ENCODE measurements at regions not wholly inside any gene's neighbourhood (a gene's known extent, or its start where the extent isn't known, plus 50 kb on each side); places are given as distances from the start of the nearest gene placed in this dataset.
"Not testable (repeated sequence)": the region's sequence is repeated elsewhere in the genome, so short reads cannot be mapped to it uniquely, and the experiment has no call there.

GRCh38 chr13:44845281-44846058 lies 143.8 kb downstream of the NUFIP1 start:
- H3K4me3 ChIP-seq (ENCODE audit: low read depth, low read length); H3K27ac ChIP-seq (ENCODE audit: low read depth, low read length); H3K36me3 ChIP-seq (ENCODE audit: control insufficient read depth, insufficient read depth, low read length); H3K9ac ChIP-seq (ENCODE audit: low read length); H3K4me1 ChIP-seq (ENCODE audit: control insufficient read depth, insufficient read depth, low read length); H3K27me3 ChIP-seq (ENCODE audit: control insufficient read depth, insufficient read depth, low read length); H3K9me3 ChIP-seq (ENCODE audit: control insufficient read depth, insufficient read depth, low read depth, low read length): not testable (repeated sequence)

DNA sequence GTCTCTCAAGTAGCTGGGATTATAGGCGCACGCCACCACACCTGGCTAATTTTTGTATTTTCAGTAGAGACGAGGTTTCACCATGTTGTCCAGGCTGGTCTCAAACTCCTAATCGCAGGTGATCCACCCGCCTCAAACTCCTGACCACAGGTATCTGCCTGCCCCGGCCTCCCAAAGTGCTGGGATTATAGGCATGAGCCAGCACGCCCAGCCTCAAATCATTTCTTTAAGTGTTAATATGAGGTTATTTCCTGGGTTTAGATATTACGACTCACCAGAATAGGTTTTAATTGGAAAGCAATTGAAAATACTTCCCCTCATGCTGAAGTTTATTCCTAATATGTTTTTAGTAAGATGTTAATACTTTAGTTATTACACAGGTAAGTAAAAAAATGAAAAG lies 144.5 kb downstream of the NUFIP1 start:
- Histone ChIP-seq H3K27me3 (ENCODE audit: control insufficient read depth, insufficient read depth, low read length) (no peaks in the 10 kb centered on the region), H3K27ac (ENCODE audit: low read depth, low read length) (no peak overlapping the region), H3K36me3 (ENCODE audit: control insufficient read depth, insufficient read depth, low read length) (no peaks in the 10 kb centered on the region), H3K4me1 (ENCODE audit: control insufficient read depth, insufficient read depth, low read length) (no peaks in the 10 kb centered on the region), H3K9me3 (ENCODE audit: control insufficient read depth, insufficient read depth, low read depth, low read length) (no peaks in the 10 kb centered on the region), H3K9ac (ENCODE audit: low read length) (no peak overlapping the region), H3K4me3 (ENCODE audit: low read depth, low read length) (no peak overlapping the region)

DNA sequence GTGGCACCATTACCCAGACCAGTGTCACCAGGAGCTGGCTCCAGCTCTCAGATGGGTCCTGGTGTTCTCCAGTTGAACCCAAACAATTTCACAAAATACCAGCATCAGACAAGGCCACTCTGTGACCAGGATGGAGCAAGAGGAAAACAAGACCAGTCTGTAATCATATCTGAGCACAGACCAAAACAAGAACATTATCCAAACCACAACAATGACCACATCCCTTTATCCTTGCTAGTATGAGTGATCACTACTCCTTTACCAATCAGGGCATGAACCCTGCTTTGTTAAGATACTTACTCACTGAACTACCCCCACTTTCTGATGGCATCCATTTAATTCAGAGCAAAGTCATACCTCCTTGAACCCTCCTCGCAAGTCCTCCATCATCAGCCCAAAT lies 145.9 kb downstream of the NUFIP1 start:
- Histone ChIP-seq H3K9me3 (ENCODE audit: control insufficient read depth, insufficient read depth, low read depth, low read length) (no peaks in the 10 kb centered on the region), H3K4me1 (ENCODE audit: control insufficient read depth, insufficient read depth, low read length) (no peaks in the 10 kb centered on the region), H3K27ac (ENCODE audit: low read depth, low read length) (no peak overlapping the region)

GRCh38 chr13:44842158-44842557 lies 147.1 kb downstream of the NUFIP1 start:
- no peak overlapping the region for H3K4me3 ChIP-seq (ENCODE audit: low read depth, low read length)
- H3K27ac ChIP-seq (ENCODE audit: low read depth, low read length), result no peak overlapping the region

More for the DNA sequence above, 145.9 kb downstream of the NUFIP1 start:
- Histone ChIP-seq H3K27me3 (ENCODE audit: control insufficient read depth, insufficient read depth, low read length) (no peaks in the 10 kb centered on the region), H3K36me3 (ENCODE audit: control insufficient read depth, insufficient read depth, low read length) (no peaks in the 10 kb centered on the region), H3K4me3 (ENCODE audit: low read depth, low read length) (no peak overlapping the region), H3K9ac (ENCODE audit: low read length) (no peak overlapping the region)

GRCh38 chr13:44840131-44840530 lies 149.1 kb downstream of the NUFIP1 start:
- H3K4me3 ChIP-seq (ENCODE audit: low read depth, low read length), result no peak overlapping the region
- no peaks in the 10 kb centered on the region for H3K9me3 ChIP-seq (ENCODE audit: control insufficient read depth, insufficient read depth, low read depth, low read length)
- H3K4me1 ChIP-seq (ENCODE audit: control insufficient read depth, insufficient read depth, low read length), result no peaks in the 10 kb centered on the region
- no peak overlapping the region for H3K27ac ChIP-seq (ENCODE audit: low read depth, low read length)
- H3K27me3 ChIP-seq (ENCODE audit: control insufficient read depth, insufficient read depth, low read length), result no peaks in the 10 kb centered on the region
- H3K9ac ChIP-seq (ENCODE audit: low read length), result no peak overlapping the region
- H3K36me3 ChIP-seq (ENCODE audit: control insufficient read depth, insufficient read depth, low read length), result no peaks in the 10 kb centered on the region

More at GRCh38 chr13:44842158-44842557, 147.1 kb downstream of the NUFIP1 start:
- H3K9me3 ChIP-seq (ENCODE audit: control insufficient read depth, insufficient read depth, low read depth, low read length), result no peaks in the 10 kb centered on the region
- H3K27me3 ChIP-seq (ENCODE audit: control insufficient read depth, insufficient read depth, low read length), result no peaks in the 10 kb centered on the region
- no peaks in the 10 kb centered on the region for H3K4me1 ChIP-seq (ENCODE audit: control insufficient read depth, insufficient read depth, low read length)
- H3K36me3 ChIP-seq (ENCODE audit: control insufficient read depth, insufficient read depth, low read length), result no peaks in the 10 kb centered on the region
- H3K9ac ChIP-seq (ENCODE audit: low read length), result no peak overlapping the region

- H3K9ac ChIP-seq (ENCODE audit: low read length), result no peak overlapping the region
These were observed 152.0 kb downstream of the NUFIP1 start for GRCh38 chr13:44837250-44837649.

GRCh38 chr13:44834404-44834803 lies 154.9 kb downstream of the NUFIP1 start:
- no peaks in the 10 kb centered on the region for H3K36me3 ChIP-seq (ENCODE audit: control insufficient read depth, insufficient read depth, low read length)
- H3K4me3 ChIP-seq (ENCODE audit: low read depth, low read length), result no peak overlapping the region
- H3K4me1 ChIP-seq (ENCODE audit: control insufficient read depth, insufficient read depth, low read length), result no peaks in the 10 kb centered on the region
- H3K27ac ChIP-seq (ENCODE audit: low read depth, low read length), result no peak overlapping the region
- H3K27me3 ChIP-seq (ENCODE audit: control insufficient read depth, insufficient read depth, low read length), result no peaks in the 10 kb centered on the region
- H3K9me3 ChIP-seq (ENCODE audit: control insufficient read depth, insufficient read depth, low read depth, low read length), result no peaks in the 10 kb centered on the region
- no peak overlapping the region for H3K9ac ChIP-seq (ENCODE audit: low read length)

More at GRCh38 chr13:44837250-44837649, 152.0 kb downstream of the NUFIP1 start:
- Histone ChIP-seq H3K36me3 (ENCODE audit: control insufficient read depth, insufficient read depth, low read length) (no peaks in the 10 kb centered on the region), H3K27ac (ENCODE audit: low read depth, low read length) (no peak overlapping the region), H3K4me1 (ENCODE audit: control insufficient read depth, insufficient read depth, low read length) (no peaks in the 10 kb centered on the region), H3K4me3 (ENCODE audit: low read depth, low read length) (no peak overlapping the region), H3K27me3 (ENCODE audit: control insufficient read depth, insufficient read depth, low read length) (no peaks in the 10 kb centered on the region), H3K9me3 (ENCODE audit: control insufficient read depth, insufficient read depth, low read depth, low read length) (no peaks in the 10 kb centered on the region)

DNA sequence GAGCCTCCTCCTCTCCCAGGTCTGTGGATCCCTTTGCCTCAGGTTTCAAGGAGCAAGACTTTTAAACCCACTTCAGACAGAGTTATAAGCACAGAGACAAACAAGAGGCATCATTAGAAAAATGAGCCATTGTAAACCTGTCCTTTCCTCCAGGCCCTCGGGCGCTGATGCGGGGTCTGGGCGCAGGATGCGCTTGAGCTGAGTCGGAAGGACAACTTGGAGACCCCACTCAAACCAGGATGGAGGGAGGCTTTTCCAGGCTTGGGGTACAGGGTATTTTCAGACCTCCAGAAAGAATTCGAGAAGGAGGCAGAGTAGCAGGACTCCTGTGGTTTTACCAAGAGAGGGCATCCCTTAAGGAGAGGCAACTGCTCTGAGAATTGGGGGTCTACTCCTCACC lies 155.6 kb downstream of the NUFIP1 start:
- Histone ChIP-seq H3K27ac (ENCODE audit: low read depth, low read length) (no peak overlapping the region), H3K36me3 (ENCODE audit: control insufficient read depth, insufficient read depth, low read length) (no peaks in the 10 kb centered on the region), H3K4me1 (ENCODE audit: control insufficient read depth, insufficient read depth, low read length) (no peaks in the 10 kb centered on the region), H3K27me3 (ENCODE audit: control insufficient read depth, insufficient read depth, low read length) (no peaks in the 10 kb centered on the region), H3K9me3 (ENCODE audit: control insufficient read depth, insufficient read depth, low read depth, low read length) (peaks cover 4% of the 10 kb centered on the region; the same call in 1 of the 2 replicates), H3K4me3 (ENCODE audit: low read depth, low read length) (no peak overlapping the region), H3K9ac (ENCODE audit: low read length) (no peak overlapping the region)

GRCh38 chr13:44833139-44833538 lies 156.1 kb downstream of the NUFIP1 start:
- H3K9me3 ChIP-seq (ENCODE audit: control insufficient read depth, insufficient read depth, low read depth, low read length), result peaks cover 4% of the 10 kb centered on the region; the same call in 1 of the 2 replicates
- H3K9ac ChIP-seq (ENCODE audit: low read length), result no peak overlapping the region
- H3K27me3 ChIP-seq (ENCODE audit: control insufficient read depth, insufficient read depth, low read length), result no peaks in the 10 kb centered on the region
- H3K27ac ChIP-seq (ENCODE audit: low read depth, low read length), result no peak overlapping the region
- no peaks in the 10 kb centered on the region for H3K36me3 ChIP-seq (ENCODE audit: control insufficient read depth, insufficient read depth, low read length)
- no peak overlapping the region for H3K4me3 ChIP-seq (ENCODE audit: low read depth, low read length)
- no peaks in the 10 kb centered on the region for H3K4me1 ChIP-seq (ENCODE audit: control insufficient read depth, insufficient read depth, low read length)

GRCh38 chr13:44826591-44827350 lies 162.5 kb downstream of the NUFIP1 start:
- H3K4me3 ChIP-seq (ENCODE audit: low read depth, low read length), result no peak overlapping the region
- H3K9ac ChIP-seq (ENCODE audit: low read length), result no peak overlapping the region
- no peaks in the 10 kb centered on the region for H3K36me3 ChIP-seq (ENCODE audit: control insufficient read depth, insufficient read depth, low read length)
- peaks cover 4% of the 10 kb centered on the region; the same call in 1 of the 2 replicates for H3K9me3 ChIP-seq (ENCODE audit: control insufficient read depth, insufficient read depth, low read depth, low read length)
- H3K27ac ChIP-seq (ENCODE audit: low read depth, low read length), result no peak overlapping the region
- H3K4me1 ChIP-seq (ENCODE audit: control insufficient read depth, insufficient read depth, low read length), result no peaks in the 10 kb centered on the region
- H3K27me3 ChIP-seq (ENCODE audit: control insufficient read depth, insufficient read depth, low read length), result no peaks in the 10 kb centered on the region

DNA sequence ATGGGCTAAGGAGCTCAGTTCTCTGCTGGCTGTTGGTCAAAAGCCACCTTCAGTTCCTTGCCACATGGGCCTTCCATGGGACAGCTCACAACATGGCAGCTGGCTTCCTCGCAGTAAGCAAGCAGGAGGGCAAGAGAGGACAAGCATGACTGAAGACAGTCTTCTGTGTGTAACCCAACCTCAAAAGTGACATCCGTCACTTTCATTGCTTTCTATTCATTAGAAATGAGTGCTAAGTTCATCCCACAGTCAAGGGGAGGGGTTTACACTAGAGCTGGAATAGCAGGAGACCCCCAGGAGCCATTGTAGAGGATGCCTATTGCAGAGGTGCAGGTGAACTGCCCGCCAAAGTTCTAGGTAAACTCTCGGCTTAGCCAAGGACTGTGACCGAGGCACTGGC lies 163.3 kb downstream of the NUFIP1 start:
- no peaks in the 10 kb centered on the region for H3K36me3 ChIP-seq (ENCODE audit: control insufficient read depth, insufficient read depth, low read length)
- no peak overlapping the region for H3K9ac ChIP-seq (ENCODE audit: low read length)
- H3K4me1 ChIP-seq (ENCODE audit: control insufficient read depth, insufficient read depth, low read length), result no peaks in the 10 kb centered on the region
- H3K27me3 ChIP-seq (ENCODE audit: control insufficient read depth, insufficient read depth, low read length), result no peaks in the 10 kb centered on the region
- H3K4me3 ChIP-seq (ENCODE audit: low read depth, low read length), result no peak overlapping the region
- no peak overlapping the region for H3K27ac ChIP-seq (ENCODE audit: low read depth, low read length)
- peaks cover 4% of the 10 kb centered on the region; the same call in 1 of the 2 replicates for H3K9me3 ChIP-seq (ENCODE audit: control insufficient read depth, insufficient read depth, low read depth, low read length)
